ENCODE measurements at regions not wholly inside any gene's neighbourhood (a gene's known extent, or its start where the extent isn't known, plus 50 kb on each side); places are given as distances from the start of the nearest gene placed in this dataset.
A peak's percentile ranks its signal among the peaks of the same experiment; 100 is the strongest.

GRCh38 chr9:75365196-75365595 lies 276.9 kb downstream of the OSTF1 start:
- Histone ChIP-seq H3K27ac (no peak overlapping the region), H3K27me3 (ENCODE audit: insufficient read depth, low read depth, severe bottlenecking) (no peaks in the 10 kb centered on the region), H3K4me3 (ENCODE audit: low read depth, low read length) (no peak overlapping the region), H3K9me3 (ENCODE audit: severe bottlenecking) (peaks cover 4% of the 10 kb centered on the region), H3K36me3 (no peaks in the 10 kb centered on the region)
- DNase-seq, result no peak
- no peak for TF ChIP-seq CTCF (IDR thresholded peaks at IDR 0.05; ENCODE audit: low read depth, low read length)

GRCh38 chr9:75369989-75370388 lies 281.7 kb downstream of the OSTF1 start:
- no peak for DNase-seq
- H3K36me3 ChIP-seq, result no peaks in the 10 kb centered on the region
- no peaks in the 10 kb centered on the region for H3K9me3 ChIP-seq (ENCODE audit: severe bottlenecking)
- H3K27ac ChIP-seq, result no peak overlapping the region
- no peak overlapping the region for H3K4me3 ChIP-seq (ENCODE audit: low read depth, low read length)
- TF ChIP-seq CTCF (IDR thresholded peaks at IDR 0.05; ENCODE audit: low read depth, low read length), result no peak
- no peaks in the 10 kb centered on the region for H3K27me3 ChIP-seq (ENCODE audit: insufficient read depth, low read depth, severe bottlenecking)

GRCh38 chr9:75372499-75373268 lies 284.4 kb downstream of the OSTF1 start:
- no peaks in the 10 kb centered on the region for H3K9me3 ChIP-seq (ENCODE audit: severe bottlenecking)
- no peak for DNase-seq
- no peaks in the 10 kb centered on the region for H3K27me3 ChIP-seq (ENCODE audit: insufficient read depth, low read depth, severe bottlenecking)
- H3K27ac ChIP-seq, result no peak overlapping the region
- TF ChIP-seq CTCF (IDR thresholded peaks at IDR 0.05; ENCODE audit: low read depth, low read length), result no peak
- H3K36me3 ChIP-seq, result no peaks in the 10 kb centered on the region
- H3K4me3 ChIP-seq (ENCODE audit: low read depth, low read length), result no peak overlapping the region

- no peaks in the 10 kb centered on the region for H3K36me3 ChIP-seq
- no peak for TF ChIP-seq CTCF (IDR thresholded peaks at IDR 0.05; ENCODE audit: low read depth, low read length)
- H3K4me3 ChIP-seq (ENCODE audit: low read depth, low read length), result no peak overlapping the region
- DNase-seq, result no peak
- H3K27me3 ChIP-seq (ENCODE audit: insufficient read depth, low read depth, severe bottlenecking), result no peaks in the 10 kb centered on the region
- H3K9me3 ChIP-seq (ENCODE audit: severe bottlenecking), result no peaks in the 10 kb centered on the region
- H3K27ac ChIP-seq, result no peak overlapping the region
These were observed 288.5 kb downstream of the OSTF1 start for GRCh38 chr9:75376680-75377254.

GRCh38 chr9:75378036-75378435 lies 289.7 kb downstream of the OSTF1 start:
- Histone ChIP-seq H3K27me3 (ENCODE audit: insufficient read depth, low read depth, severe bottlenecking) (no peaks in the 10 kb centered on the region), H3K4me3 (ENCODE audit: low read depth, low read length) (no peak overlapping the region), H3K27ac (no peak overlapping the region), H3K36me3 (no peaks in the 10 kb centered on the region), H3K9me3 (ENCODE audit: severe bottlenecking) (no peaks in the 10 kb centered on the region)
- no peak for TF ChIP-seq CTCF (IDR thresholded peaks at IDR 0.05; ENCODE audit: low read depth, low read length)
- peak; percentile 72 for DNase-seq
